ENCODE measurements at regions not wholly inside any gene's neighbourhood (a gene's known extent, or its start where the extent isn't known, plus 50 kb on each side); places are given as distances from the start of the nearest gene placed in this dataset.
"Not testable (repeated sequence)": the region's sequence is repeated elsewhere in the genome, so short reads cannot be mapped to it uniquely, and the experiment has no call there.

GRCh38 chrX:3435057-3435456, 88.6 kb upstream of the MXRA5 start:
- no peak for FAIRE-seq

GRCh38 chrX:3428792-3429191, 82.3 kb upstream of the MXRA5 start:
- FAIRE-seq: no peak

GRCh38 chrX:3426552-3426951, 80.1 kb upstream of the MXRA5 start:
- no peak for FAIRE-seq

- no peak for FAIRE-seq
These were observed 78.6 kb upstream of the MXRA5 start for GRCh38 chrX:3425031-3425430.

- no peak for FAIRE-seq
These were observed 73.9 kb upstream of the MXRA5 start for GRCh38 chrX:3420316-3420715.

- FAIRE-seq: no peak
These were observed 68.6 kb upstream of the MXRA5 start for GRCh38 chrX:3415011-3415410.

- not testable (repeated sequence) for FAIRE-seq
These were observed 65.2 kb upstream of the MXRA5 start for GRCh38 chrX:3411626-3412025.

GRCh38 chrX:3409936-3410335, 63.5 kb upstream of the MXRA5 start:
- FAIRE-seq: not testable (repeated sequence)

- FAIRE-seq: no peak
These were observed 61.3 kb upstream of the MXRA5 start for GRCh38 chrX:3407781-3408180.

- FAIRE-seq: no peak
These were observed 60.7 kb upstream of the MXRA5 start for GRCh38 chrX:3407121-3407520.

- no peak for FAIRE-seq
These were observed 57.3 kb upstream of the MXRA5 start for GRCh38 chrX:3403748-3404147.
